Astrocyte of the cerebellum (primary cell): ENCODE measurements at regions not wholly inside any gene's neighbourhood (a gene's known extent, or its start where the extent isn't known, plus 50 kb on each side); places are given as distances from the start of the nearest gene placed in this dataset.
"Not testable (repeated sequence)": the region's sequence is repeated elsewhere in the genome, so short reads cannot be mapped to it uniquely, and the experiment has no call there.

Experiments used
- DNase-seq: peaks from one replicate; pipeline ENCODE4 v3.0.0-alpha.2; 2011; ENCODE audit warnings: low read depth
- H3K4me3 ChIP-seq: 2 replicates; pipeline ENCODE4 v1.5.1; 2011; ENCODE audit warnings: mild to moderate bottlenecking, low read depth, low read length, moderate library complexity
- CTCF ChIP-seq: IDR thresholded peaks from 2 replicates; pipeline ENCODE4 v1.5.1; 2012; ENCODE audit warnings: low read length, low read depth, moderate library complexity, mild to moderate bottlenecking; ENCODE audit errors: missing control alignments
- in situ Hi-C: cut with HindIII; loops from 2 replicates; pipeline ENCODE4 v1.10.0; 2017; ENCODE audit warnings: low sequenced_read_pairs

- TF ChIP-seq CTCF, result no peak
- no peak overlapping the region for H3K4me3 ChIP-seq
- DNase-seq, result no peak
- in situ Hi-C loops, result no loop called here
Measured at GRCh38 chr13:30832845-30833332, 73.2 kb upstream of the MEDAG start.

- no peak overlapping the region for H3K4me3 ChIP-seq
- no peak for DNase-seq
- in situ Hi-C loops, result no loop called here
- TF ChIP-seq CTCF, result no peak
Measured at GRCh38 chr13:30835442-30835841, 70.6 kb upstream of the MEDAG start.

GRCh38 chr13:30837227-30838159 is 68.6 kb upstream of the MEDAG start:
- H3K4me3 ChIP-seq, result no peak overlapping the region
- in situ Hi-C loops, result no loop called here
- TF ChIP-seq CTCF, result no peak
- DNase-seq, result no peak

- in situ Hi-C loops, H3K4me3 ChIP-seq, DNase-seq: not testable (repeated sequence)
Measured at GRCh38 chr13:30839636-30840035, 66.4 kb upstream of the MEDAG start.

- in situ Hi-C loops, result no loop called here
- no peak for DNase-seq
- TF ChIP-seq CTCF, result no peak
- H3K4me3 ChIP-seq, result no peak overlapping the region
Measured at GRCh38 chr13:30840515-30840914, 65.6 kb upstream of the MEDAG start.

- TF ChIP-seq CTCF, result no peak
- H3K4me3 ChIP-seq, result no peak overlapping the region
- in situ Hi-C loops, result no loop called here
- DNase-seq, result no peak
Measured at GRCh38 chr13:30841154-30841553, 64.9 kb upstream of the MEDAG start.

- in situ Hi-C loops, result no loop called here
- DNase-seq, result no peak
- H3K4me3 ChIP-seq, result no peak overlapping the region
- TF ChIP-seq CTCF, result no peak
Measured at GRCh38 chr13:30843548-30843947, 62.5 kb upstream of the MEDAG start.
